AG04449 (cell line): ENCODE measurements at regions not wholly inside any gene's neighbourhood (a gene's known extent, or its start where the extent isn't known, plus 50 kb on each side); places are given as distances from the start of the nearest gene placed in this dataset.
"Not testable (repeated sequence)": the region's sequence is repeated elsewhere in the genome, so short reads cannot be mapped to it uniquely, and the experiment has no call there.

Experiments used
- CTCF ChIA-PET: fragments of 350-600 bp; formaldehyde crosslinking; extraction: SDS; loops from one replicate; lab custom pipeline; 2021; ENCODE audit warnings: antibody characterized with exemption; lab: Yijun Ruan, JAX
- POLR2A ChIA-PET: fragments of 400-600, 350-600 bp; formaldehyde crosslinking; extraction: SDS; loops from one replicate; lab custom pipeline; 2020; ENCODE audit warnings: antibody characterized with exemption, inconsistent platforms; lab: Yijun Ruan, JAX
- DNase-seq: peaks from one replicate; pipeline ENCODE4 v3.0.0-alpha.2; 2010; ENCODE audit warnings: low read depth, low spot score
- H3K4me3 ChIP-seq: 2 replicates; pipeline ENCODE4 v1.5.1; 2011; ENCODE audit warnings: low read depth, mild to moderate bottlenecking, control low read depth, low read length
- TF ChIP-seq, protein P1 (sequence below): IDR thresholded peaks from one replicate; pipeline ENCODE4 v1.5.1; 2011; ENCODE audit warnings: mild to moderate bottlenecking, moderate library complexity, low read length, control low read depth, inconsistent platforms; ENCODE audit not compliant: insufficient read depth; ENCODE audit errors: missing control alignments

GRCh38 chr5:7250611-7251010 lies 145.3 kb upstream of the ADCY2 start:
- TF ChIP-seq, protein P1, sequence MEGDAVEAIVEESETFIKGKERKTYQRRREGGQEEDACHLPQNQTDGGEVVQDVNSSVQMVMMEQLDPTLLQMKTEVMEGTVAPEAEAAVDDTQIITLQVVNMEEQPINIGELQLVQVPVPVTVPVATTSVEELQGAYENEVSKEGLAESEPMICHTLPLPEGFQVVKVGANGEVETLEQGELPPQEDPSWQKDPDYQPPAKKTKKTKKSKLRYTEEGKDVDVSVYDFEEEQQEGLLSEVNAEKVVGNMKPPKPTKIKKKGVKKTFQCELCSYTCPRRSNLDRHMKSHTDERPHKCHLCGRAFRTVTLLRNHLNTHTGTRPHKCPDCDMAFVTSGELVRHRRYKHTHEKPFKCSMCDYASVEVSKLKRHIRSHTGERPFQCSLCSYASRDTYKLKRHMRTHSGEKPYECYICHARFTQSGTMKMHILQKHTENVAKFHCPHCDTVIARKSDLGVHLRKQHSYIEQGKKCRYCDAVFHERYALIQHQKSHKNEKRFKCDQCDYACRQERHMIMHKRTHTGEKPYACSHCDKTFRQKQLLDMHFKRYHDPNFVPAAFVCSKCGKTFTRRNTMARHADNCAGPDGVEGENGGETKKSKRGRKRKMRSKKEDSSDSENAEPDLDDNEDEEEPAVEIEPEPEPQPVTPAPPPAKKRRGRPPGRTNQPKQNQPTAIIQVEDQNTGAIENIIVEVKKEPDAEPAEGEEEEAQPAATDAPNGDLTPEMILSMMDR = no peak
- CTCF ChIA-PET = interaction anchor here (1.8 kb wide), 1 partner anchor 10 kb away, joined by 7 read pairs; no protein-coding TSS in a partner anchor
- POLR2A ChIA-PET = no interaction called here
- no peak for DNase-seq
- no peak overlapping the region for H3K4me3 ChIP-seq

DNA sequence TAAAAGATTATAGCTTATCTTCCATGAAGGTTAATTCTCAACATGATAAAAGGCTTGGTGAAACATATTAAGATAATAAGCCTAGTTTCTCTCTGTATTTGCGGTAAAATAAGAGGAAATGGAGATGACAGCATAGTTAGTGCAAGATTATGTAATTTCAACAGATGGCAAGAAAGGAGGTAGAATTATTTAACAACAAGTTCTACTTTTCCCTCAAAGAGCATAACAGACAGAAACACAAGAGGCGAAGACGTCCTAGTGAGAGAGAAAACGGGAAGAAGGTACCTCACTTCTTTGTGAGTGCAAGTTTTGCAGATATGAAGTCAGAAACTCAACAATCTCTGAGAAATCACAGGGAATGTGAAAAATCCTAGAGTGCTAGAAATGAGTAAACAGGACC lies 144.8 kb upstream of the ADCY2 start:
- TF ChIP-seq, protein P1 = no peak
- no peak overlapping the region for H3K4me3 ChIP-seq
- POLR2A ChIA-PET = no interaction called here
- no peak for DNase-seq
- CTCF ChIA-PET = no interaction called here

- TF ChIP-seq, protein P1 = peak; percentile 43
- ChIA-PET POLR2A (no interaction called here), CTCF (interaction anchor here (0.8 to 3.9 kb wide), 27 partner anchors 9 to 617 kb away, joined by 3 to 56 read pairs (median 5); partner anchors contain the start of gene ADCY2)
- DNase-seq = peak; percentile 17
- no peak overlapping the region for H3K4me3 ChIP-seq
Measured at GRCh38 chr5:7261049-7261448, 134.9 kb upstream of the ADCY2 start.

DNA sequence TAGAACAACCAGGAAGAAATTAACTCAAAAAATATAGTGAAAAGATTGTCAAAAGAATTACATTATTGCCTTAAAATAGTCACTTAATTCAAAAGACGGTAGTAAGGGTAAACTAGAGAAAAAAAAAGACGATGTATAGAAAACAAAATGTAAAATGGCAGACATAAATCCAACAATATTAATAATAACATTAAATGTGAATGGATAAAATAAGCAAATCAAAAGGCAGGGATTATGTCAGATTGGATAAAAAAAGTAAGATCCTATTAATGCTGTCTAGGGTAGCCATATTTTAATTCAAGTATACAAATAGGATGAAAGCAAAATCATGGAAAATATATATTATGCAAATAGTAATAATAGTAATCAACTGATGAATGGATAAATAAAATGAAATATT lies 134.0 kb upstream of the ADCY2 start:
- CTCF ChIA-PET = interaction anchor here (1.4 to 3.9 kb wide), 11 partner anchors 12 to 490 kb away, joined by 4 to 56 read pairs (median 6); partner anchors contain the start of gene ADCY2
- TF ChIP-seq, protein P1 = no peak
- no peak for DNase-seq
- H3K4me3 ChIP-seq = no peak overlapping the region
- POLR2A ChIA-PET = no interaction called here

GRCh38 chr5:7263398-7264015 lies 132.4 kb upstream of the ADCY2 start:
- H3K4me3 ChIP-seq, POLR2A ChIA-PET, CTCF ChIA-PET, DNase-seq: not testable (repeated sequence)

DNA sequence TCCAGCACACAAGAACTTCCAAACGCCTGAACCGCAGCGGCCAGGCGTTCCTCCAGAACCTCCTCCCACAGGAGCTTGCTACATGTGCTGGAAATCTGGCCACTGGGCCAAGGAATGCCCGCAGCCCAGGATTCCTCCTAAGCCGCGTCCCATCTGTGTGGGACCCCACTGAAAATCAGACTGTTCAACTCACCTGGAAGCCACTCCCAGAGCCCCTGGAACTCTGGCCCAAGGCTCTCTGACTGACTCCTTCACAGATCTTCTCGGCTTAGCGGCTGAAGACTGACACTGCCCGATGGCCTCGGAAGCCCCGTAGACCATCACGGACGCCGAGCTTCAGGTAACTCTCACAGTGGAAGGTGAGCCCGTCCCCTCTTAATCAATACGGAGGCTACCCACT lies 130.2 kb upstream of the ADCY2 start:
- DNase-seq, POLR2A ChIA-PET, CTCF ChIA-PET: not testable (repeated sequence)

DNA sequence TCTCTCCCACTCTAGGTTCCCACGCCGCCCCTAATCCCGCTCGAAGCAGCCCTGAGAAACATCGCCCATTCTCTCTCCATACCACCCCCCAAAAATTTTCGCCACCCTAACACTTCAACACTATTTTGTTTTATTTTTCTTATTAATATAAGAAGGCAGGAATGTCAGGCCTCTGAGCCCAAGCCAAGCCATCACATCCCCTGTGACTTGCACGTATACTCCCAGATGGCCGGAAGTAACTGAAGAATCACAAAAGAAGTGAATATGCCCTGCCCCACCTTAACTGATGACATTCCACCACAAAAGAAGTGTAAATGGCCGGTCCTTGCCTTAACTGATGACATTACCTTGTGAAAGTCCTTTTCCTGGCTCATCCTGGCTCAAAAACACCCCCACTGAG lies 127.2 kb upstream of the ADCY2 start:
- POLR2A ChIA-PET = not testable (repeated sequence)

More for the DNA sequence above, 130.2 kb upstream of the ADCY2 start:
- H3K4me3 ChIP-seq = not testable (repeated sequence)

More for the DNA sequence above, 127.2 kb upstream of the ADCY2 start:
- CTCF ChIA-PET, DNase-seq, H3K4me3 ChIP-seq: not testable (repeated sequence)
